K562 (cell line): ENCODE measurements at regions not wholly inside any gene's neighbourhood (a gene's known extent, or its start where the extent isn't known, plus 50 kb on each side); places are given as distances from the start of the nearest gene placed in this dataset.

Experiments used
- ATAC-seq: fragments of 200-7000 bp; cut with Tn5 transposase; 3 replicates; pipeline ENCODE4 v1.9.1; 2020; ENCODE audit warnings: moderate library complexity
- BruUV-seq: library from RNA; stranded (reverse); fragments of 400-500 nt; replicated peaks from 2 replicates; lab custom pipeline; 2021; lab: Mats Ljungman, UMichigan
- CTCF ChIA-PET: fragments of 300-600 bp; formaldehyde crosslinking; extraction: SDS; loops from one replicate; lab custom pipeline; 2021; ENCODE audit warnings: low intra/inter-chr PET ratio; lab: Yijun Ruan, JAX
- POLR2A ChIA-PET: fragments of 300-600, 350-650 bp; sonication (Branson Sonifier 250); formaldehyde crosslinking; extraction: SDS; loops from one replicate; lab custom pipeline; 2021; ENCODE audit warnings: antibody characterized with exemption, inconsistent platforms; lab: Yijun Ruan, JAX
- DNase-seq, 4 experiments: peaks; one replicate each; pipeline versions ENCODE4 v3.0.0 to v3.0.0-alpha.2; 2011 to 2018; ENCODE audit warnings: low spot score in 3 of 4, mixed read lengths in 3 of 4; ENCODE audit errors: extremely low read depth in 1 of 4
- FAIRE-seq: peaks from 2 replicates; lab custom pipeline; 2011; peaks lifted over from hg19 to GRCh38; lab: Jason Lieb, UNC
- H2AFZ ChIP-seq: 2 replicates; pipeline ENCODE4 v1.6.0; 2011; ENCODE audit warnings: low read depth, low read length, control low read depth, inconsistent platforms
- H3K27ac ChIP-seq: fragments of 200-600 bp; 3 replicates; pipeline ENCODE4 v1.8.0; 2011; ENCODE audit warnings: low read depth, mild to moderate bottlenecking, control low read depth, inconsistent platforms, low read length, moderate library complexity, mixed read lengths; ENCODE audit errors: extremely low read depth
- H3K27me3 ChIP-seq, 2 experiments: fragments of 300-600 bp in 1 of 2; 2 replicates in 1 of 2; 3 replicates in 1 of 2; pipeline versions ENCODE4 v1.6.0 to v1.8.0; 2011; ENCODE audit warnings: inconsistent platforms in 2 of 2, low read length in 2 of 2, mild to moderate bottlenecking in 1 of 2, mixed read lengths in 1 of 2, moderate library complexity in 1 of 2; ENCODE audit not compliant: control insufficient read depth in 2 of 2, insufficient read depth in 2 of 2
- H3K36me3 ChIP-seq: fragments of 300-600 bp; 3 replicates; pipeline ENCODE4 v1.8.0; 2011; ENCODE audit warnings: mild to moderate bottlenecking, low read length, inconsistent platforms; ENCODE audit not compliant: control insufficient read depth, insufficient read depth
- H3K4me1 ChIP-seq, 2 experiments: fragments of 200-600 bp in 1 of 2; replicated peaks in 1 of 2; 2 replicates in 1 of 2; 3 replicates in 1 of 2; pipeline versions ENCODE4 v1.5.1 to v1.8.0; 2011; ENCODE audit warnings: inconsistent platforms in 2 of 2, low read length in 2 of 2, mild to moderate bottlenecking in 1 of 2, mixed read lengths in 1 of 2, moderate library complexity in 1 of 2; ENCODE audit not compliant: control insufficient read depth in 2 of 2, insufficient read depth in 2 of 2
- H3K4me2 ChIP-seq: 2 replicates; pipeline ENCODE4 v1.6.1; 2011; ENCODE audit warnings: low read length, control low read depth, inconsistent platforms, mixed read lengths; ENCODE audit not compliant: insufficient read depth
- H3K4me3 ChIP-seq: fragments of 200-600 bp; sonication (generic), shearing (Covaris generic); 2 replicates; pipeline ENCODE4 v1.5.1; 2016; ENCODE audit warnings: control low read depth, inconsistent platforms
- H3K79me2 ChIP-seq: fragments of 200-600 bp; 3 replicates; pipeline ENCODE4 v1.8.0; 2011; ENCODE audit warnings: low read length, inconsistent platforms; ENCODE audit not compliant: control insufficient read depth, insufficient read depth
- H3K9ac ChIP-seq, 2 experiments: 2 replicates each; pipeline versions ENCODE4 v1.6.0 to v1.6.1; 2011; ENCODE audit warnings: low read depth in 2 of 2, low read length in 2 of 2, control low read depth in 1 of 2, inconsistent platforms in 1 of 2, mild to moderate bottlenecking in 1 of 2, mixed read lengths in 1 of 2; ENCODE audit not compliant: insufficient read depth in 1 of 2
- H3K9me1 ChIP-seq: one replicate; pipeline ENCODE4 v1.6.0; 2011; ENCODE audit warnings: inconsistent platforms, mild to moderate bottlenecking, low read length, moderate library complexity; ENCODE audit not compliant: control insufficient read depth, insufficient read depth
- H3K9me3 ChIP-seq: replicated peaks from 2 replicates; pipeline ENCODE4 v1.5.1; 2011; ENCODE audit warnings: low read depth, low read length, inconsistent platforms; ENCODE audit not compliant: control insufficient read depth, insufficient read depth
- H4K20me1 ChIP-seq: replicated peaks from 2 replicates; pipeline ENCODE4 v1.6.1; 2011; ENCODE audit warnings: low read length, inconsistent platforms, mixed read lengths; ENCODE audit not compliant: control insufficient read depth, insufficient read depth
- CBX3 ChIP-seq, 2 experiments: IDR thresholded peaks; 1 replicate in 1 of 2; 2 replicates in 1 of 2; pipeline ENCODE4 v1.6.1; 2012; ENCODE audit warnings: inconsistent platforms in 2 of 2, low read length in 2 of 2, borderline replicate concordance in 1 of 2, control low read depth in 1 of 2
- EP400 ChIP-seq: fragments of 450-650 bp; IDR thresholded peaks from 2 replicates; pipeline ENCODE4 v1.6.1; 2017; ENCODE audit warnings: antibody characterized with exemption, mild to moderate bottlenecking, moderate library complexity
- MAFG ChIP-seq: fragments of 450-650 bp; conservative IDR thresholded peaks from 2 replicates; pipeline ENCODE4 v1.6.1; 2016; ENCODE audit warnings: missing genetic modification characterization, missing compliant biosample characterization
- MCM2 ChIP-seq: fragments of 450-650 bp; IDR thresholded peaks from 2 replicates; pipeline ENCODE4 v1.6.1; 2017; ENCODE audit warnings: low read depth, mild to moderate bottlenecking
- NRF1 ChIP-seq, 2 experiments: fragments of 450-650 bp; IDR thresholded peaks in 1 of 2; conservative IDR thresholded peaks in 1 of 2; 2 replicates each; pipeline ENCODE4 v1.6.1; 2014; ENCODE audit warnings: mild to moderate bottlenecking in 2 of 2
- RAD21 ChIP-seq, 2 experiments: fragments of 250-450 bp in 1 of 2; fragments of 450-650 bp in 1 of 2; sonication (Bioruptor Pico) in 1 of 2; formaldehyde crosslinking in 1 of 2; IDR thresholded peaks in 1 of 2; conservative IDR thresholded peaks in 1 of 2; 2 replicates each; pipeline versions ENCODE4 v1.4.0 to v1.8.0; 2020 to 2022; ENCODE audit warnings: mild to moderate bottlenecking in 2 of 2, moderate library complexity in 1 of 2
- SMAD2 ChIP-seq: fragments of 150-350 bp; IDR thresholded peaks from 2 replicates; pipeline ENCODE4 v1.6.1; 2014; ENCODE audit warnings: low read depth, mild to moderate bottlenecking, low read length
- SMAD4 ChIP-seq: fragments of 250-450 bp; sonication (Bioruptor Pico); conservative IDR thresholded peaks from 2 replicates; pipeline ENCODE4 v1.8.0; 2021; ENCODE audit warnings: inconsistent platforms, mild to moderate bottlenecking, moderate library complexity
- ZBTB17 ChIP-seq: fragments of 450-650 bp; formaldehyde crosslinking; IDR thresholded peaks from 2 replicates; pipeline ENCODE4 v1.4.0; 2020; ENCODE audit warnings: mild to moderate bottlenecking
- ZNF12 ChIP-seq: sonication (generic); formaldehyde crosslinking; IDR thresholded peaks from 2 replicates; pipeline ENCODE4 v1.4.0; 2020; ENCODE audit warnings: mild to moderate bottlenecking, missing genetic modification reagents
- ZNF121 ChIP-seq: sonication (generic); formaldehyde crosslinking; conservative IDR thresholded peaks from 2 replicates; pipeline ENCODE4 v1.8.0; 2022; ENCODE audit warnings: missing genetic modification reagents
- ZNF347 ChIP-seq: fragments of 450-650 bp; formaldehyde crosslinking; IDR thresholded peaks from 2 replicates; pipeline ENCODE4 v1.4.0; 2020; ENCODE audit warnings: low read depth, mild to moderate bottlenecking, moderate library complexity
- WGBS: fragments of 100-300 bp; shearing (Covaris generic); methylation state at CpG from one replicate; pipeline ENCODE4 v1.1.6; 2016; ENCODE audit warnings: low coverage, mixed read lengths; ENCODE audit not compliant: insufficient coverage; ENCODE audit errors: missing lambda C conversion rate; 5-methylcytosine and 5-hydroxymethylcytosine counted together
- in situ Hi-C: fragments of 300-500 bp; cut with MboI; formaldehyde crosslinking; loops from 4 replicates; pipeline ENCODE4 v1.15.0; 2018; ENCODE audit warnings: inconsistent platforms, mixed read lengths
- intact Hi-C: fragments of 100-400 bp; cut with micrococcal nuclease; formaldehyde crosslinking; loops from 2 replicates; pipeline ENCODE4 v1.14.2; 2022
- TF ChIP-seq, protein P1 (sequence below): sonication (generic); formaldehyde crosslinking; IDR thresholded peaks from 2 replicates; pipeline ENCODE4 v1.9.0; 2022; ENCODE audit warnings: mild to moderate bottlenecking, missing genetic modification reagents
- TF ChIP-seq, protein P2 (sequence below): fragments of 250-450 bp; sonication (Bioruptor Pico); IDR thresholded peaks from 2 replicates; pipeline ENCODE4 v1.5.0; 2021
- TF ChIP-seq, protein P3 (sequence below): IDR thresholded peaks from 3 replicates; pipeline ENCODE4 v1.6.1; 2011; ENCODE audit warnings: borderline replicate concordance, mild to moderate bottlenecking; ENCODE audit not compliant: insufficient read length, insufficient read depth
- TF ChIP-seq, protein P4 (sequence below): fragments of 250-450 bp; sonication (Bioruptor Pico); IDR thresholded peaks from 2 replicates; pipeline ENCODE4 v1.8.0; 2021; ENCODE audit warnings: borderline replicate concordance, mild to moderate bottlenecking, moderate library complexity; ENCODE audit not compliant: poor library complexity, severe bottlenecking
- TF ChIP-seq, protein P5 (sequence below): fragments of 200-400 bp; formaldehyde crosslinking; IDR thresholded peaks from 2 replicates; pipeline ENCODE4 v1.6.1; 2017; ENCODE audit warnings: mild to moderate bottlenecking, low read depth, low read length, moderate library complexity

DNA sequence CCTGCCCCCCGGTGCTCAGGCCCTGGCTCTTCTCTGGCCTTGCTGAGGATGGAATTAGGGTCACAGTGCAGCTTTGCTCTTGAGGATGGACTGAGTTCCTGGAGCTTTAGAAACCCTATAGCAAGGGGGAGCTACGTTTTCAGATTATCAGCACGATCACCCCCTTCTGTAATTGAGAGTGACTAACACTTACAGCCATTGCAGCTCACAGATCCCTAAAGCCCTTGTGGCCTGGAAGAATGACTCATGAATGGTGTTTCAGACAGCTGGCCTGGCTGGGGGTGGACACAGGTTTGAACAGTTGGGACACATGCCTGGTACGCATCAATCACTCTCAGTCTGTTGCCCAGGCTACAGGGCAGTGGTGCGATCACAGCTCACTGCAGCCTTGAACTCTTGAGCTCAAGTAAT lies 79.7 kb upstream of the IGFBP5 start:
- BruUV-seq: no TSS peak
- DNase-seq (peak; percentile 68 to 85 (median 78)), ATAC-seq (peak; percentile 90), FAIRE-seq (peak; percentile 98)
- intact Hi-C loops (loop anchor here (5.0 to 10.0 kb wide), 3 partner anchors 78 to 392 kb away; partner anchors contain the start of gene IGFBP5), in situ Hi-C loops (no loop called here)
- Histone ChIP-seq H3K36me3 (no peaks in the 10 kb centered on the region), H3K27ac (peak overlapping the region; percentile 37; the same call in 1 of the 3 replicates), H2AFZ (no peak overlapping the region), H3K4me1 (peaks cover 16 to 41% of the 10 kb centered on the region in 2 experiments; a peak in 4 of 5 replicates), H4K20me1 (no peaks in the 10 kb centered on the region), H3K79me2 (no peaks in the 10 kb centered on the region), H3K9me1 (no peaks in the 10 kb centered on the region), H3K9ac (no peak overlapping the region; a peak in 1 of 4 replicates), H3K9me3 (0 out of 2 replicates have a peak, but pooled peaks cover 1% of the 10 kb centered on the region), H3K4me3 (no peak overlapping the region), H3K4me2 (peak overlapping the region; percentile 13; the same call in 1 of the 2 replicates), H3K27me3 (no peaks in the 10 kb centered on the region)
- CTCF ChIA-PET: no interaction called here
- POLR2A ChIA-PET: interaction anchor here (0.6 to 0.8 kb wide), 3 partner anchors 16 to 248 kb away, joined by 3 to 4 read pairs (median 3); no protein-coding TSS in a partner anchor
- 0% methylated on average over 5 of the region's 5 CpGs for WGBS
- TF ChIP-seq MCM2 (no peak), SMAD4 (CRISPR knock-in tag) (peak; percentile 75), RAD21 (CRISPR knock-in tag; conservative IDR thresholded peaks at IDR 0.05 in 1 of 2, IDR thresholded peaks at IDR 0.05 in 1 of 2) (peak in 1 of 2 experiments; percentile 25; a peak in 2 of 4 replicates), SMAD2 (no peak), ZNF347 (CRISPR knock-in tag) (no peak), NRF1 (conservative IDR thresholded peaks at IDR 0.05 in 1 of 2, IDR thresholded peaks at IDR 0.05 in 1 of 2) (peak; percentile 31 to 61; a peak in 2 of 4 replicates), CBX3 (IDR thresholded peaks at IDR 0.05; ENCODE audit: borderline replicate concordance in 1 of 2, low read length in 2 of 2) (peak in 1 of 2 experiments; percentile 49; a peak in 1 of 3 replicates), ZBTB17 (peak; percentile 94), ZNF121 (no peak), EP400 (peak; percentile 49), ZNF12 (CRISPR knock-in tag) (no peak), MAFG (peak; percentile 60)
- TF ChIP-seq, protein P1, sequence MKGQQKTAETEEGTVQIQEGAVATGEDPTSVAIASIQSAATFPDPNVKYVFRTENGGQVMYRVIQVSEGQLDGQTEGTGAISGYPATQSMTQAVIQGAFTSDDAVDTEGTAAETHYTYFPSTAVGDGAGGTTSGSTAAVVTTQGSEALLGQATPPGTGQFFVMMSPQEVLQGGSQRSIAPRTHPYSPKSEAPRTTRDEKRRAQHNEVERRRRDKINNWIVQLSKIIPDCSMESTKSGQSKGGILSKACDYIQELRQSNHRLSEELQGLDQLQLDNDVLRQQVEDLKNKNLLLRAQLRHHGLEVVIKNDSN (CRISPR knock-in tag): peak; percentile 60
- TF ChIP-seq, protein P2, sequence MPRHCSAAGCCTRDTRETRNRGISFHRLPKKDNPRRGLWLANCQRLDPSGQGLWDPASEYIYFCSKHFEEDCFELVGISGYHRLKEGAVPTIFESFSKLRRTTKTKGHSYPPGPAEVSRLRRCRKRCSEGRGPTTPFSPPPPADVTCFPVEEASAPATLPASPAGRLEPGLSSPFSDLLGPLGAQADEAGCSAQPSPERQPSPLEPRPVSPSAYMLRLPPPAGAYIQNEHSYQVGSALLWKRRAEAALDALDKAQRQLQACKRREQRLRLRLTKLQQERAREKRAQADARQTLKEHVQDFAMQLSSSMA: no peak
- TF ChIP-seq, protein P3, sequence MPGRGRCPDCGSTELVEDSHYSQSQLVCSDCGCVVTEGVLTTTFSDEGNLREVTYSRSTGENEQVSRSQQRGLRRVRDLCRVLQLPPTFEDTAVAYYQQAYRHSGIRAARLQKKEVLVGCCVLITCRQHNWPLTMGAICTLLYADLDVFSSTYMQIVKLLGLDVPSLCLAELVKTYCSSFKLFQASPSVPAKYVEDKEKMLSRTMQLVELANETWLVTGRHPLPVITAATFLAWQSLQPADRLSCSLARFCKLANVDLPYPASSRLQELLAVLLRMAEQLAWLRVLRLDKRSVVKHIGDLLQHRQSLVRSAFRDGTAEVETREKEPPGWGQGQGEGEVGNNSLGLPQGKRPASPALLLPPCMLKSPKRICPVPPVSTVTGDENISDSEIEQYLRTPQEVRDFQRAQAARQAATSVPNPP: no peak
- TF ChIP-seq, protein P4, sequence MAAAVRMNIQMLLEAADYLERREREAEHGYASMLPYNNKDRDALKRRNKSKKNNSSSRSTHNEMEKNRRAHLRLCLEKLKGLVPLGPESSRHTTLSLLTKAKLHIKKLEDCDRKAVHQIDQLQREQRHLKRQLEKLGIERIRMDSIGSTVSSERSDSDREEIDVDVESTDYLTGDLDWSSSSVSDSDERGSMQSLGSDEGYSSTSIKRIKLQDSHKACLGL (CRISPR knock-in tag): no peak
- TF ChIP-seq, protein P5, sequence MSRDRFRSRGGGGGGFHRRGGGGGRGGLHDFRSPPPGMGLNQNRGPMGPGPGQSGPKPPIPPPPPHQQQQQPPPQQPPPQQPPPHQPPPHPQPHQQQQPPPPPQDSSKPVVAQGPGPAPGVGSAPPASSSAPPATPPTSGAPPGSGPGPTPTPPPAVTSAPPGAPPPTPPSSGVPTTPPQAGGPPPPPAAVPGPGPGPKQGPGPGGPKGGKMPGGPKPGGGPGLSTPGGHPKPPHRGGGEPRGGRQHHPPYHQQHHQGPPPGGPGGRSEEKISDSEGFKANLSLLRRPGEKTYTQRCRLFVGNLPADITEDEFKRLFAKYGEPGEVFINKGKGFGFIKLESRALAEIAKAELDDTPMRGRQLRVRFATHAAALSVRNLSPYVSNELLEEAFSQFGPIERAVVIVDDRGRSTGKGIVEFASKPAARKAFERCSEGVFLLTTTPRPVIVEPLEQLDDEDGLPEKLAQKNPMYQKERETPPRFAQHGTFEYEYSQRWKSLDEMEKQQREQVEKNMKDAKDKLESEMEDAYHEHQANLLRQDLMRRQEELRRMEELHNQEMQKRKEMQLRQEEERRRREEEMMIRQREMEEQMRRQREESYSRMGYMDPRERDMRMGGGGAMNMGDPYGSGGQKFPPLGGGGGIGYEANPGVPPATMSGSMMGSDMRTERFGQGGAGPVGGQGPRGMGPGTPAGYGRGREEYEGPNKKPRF: no peak
